CD14-positive monocyte (primary cell): ENCODE measurements at regions not wholly inside any gene's neighbourhood (a gene's known extent, or its start where the extent isn't known, plus 50 kb on each side); places are given as distances from the start of the nearest gene placed in this dataset.

Experiments
- DNase-seq, 3 donors: peaks; one replicate each; pipeline ENCODE4 v3.0.0-alpha.2; 2011 to 2022
- H2AFZ ChIP-seq: 2 replicates; pipeline ENCODE4 v1.6.0; 2012; ENCODE audit warnings: mild to moderate bottlenecking, low read depth, low read length, inconsistent platforms; ENCODE audit not compliant: insufficient read depth, poor library complexity, severe bottlenecking
- H3K27ac ChIP-seq, 2 donors: 1 replicate in 1 of 2; 2 replicates in 1 of 2; pipeline ENCODE4 v1.5.1; 2012 to 2013; ENCODE audit warnings: low read length in 2 of 2, control low read depth in 1 of 2, inconsistent platforms in 1 of 2, low read depth in 1 of 2, mild to moderate bottlenecking in 1 of 2
- H3K27me3 ChIP-seq, 2 donors: one replicate each; pipeline versions ENCODE4 v1.6.0 to v1.6.1; 2011 to 2013; ENCODE audit warnings: low read length in 2 of 2; ENCODE audit not compliant: control insufficient read depth in 2 of 2, insufficient read depth in 2 of 2
- H3K36me3 ChIP-seq, 2 donors: replicated peaks in 1 of 2; 1 replicate in 1 of 2; 2 replicates in 1 of 2; pipeline versions ENCODE4 v1.5.1 to v1.6.1; 2012 to 2013; ENCODE audit warnings: low read length in 2 of 2, control low read depth in 1 of 2, inconsistent platforms in 1 of 2, mild to moderate bottlenecking in 1 of 2; ENCODE audit not compliant: insufficient read depth in 2 of 2, control insufficient read depth in 1 of 2
- H3K4me1 ChIP-seq, 2 donors: 1 replicate in 1 of 2; 2 replicates in 1 of 2; pipeline versions ENCODE4 v1.5.1 to v1.6.1; 2012 to 2013; ENCODE audit warnings: low read length in 2 of 2, control low read depth in 1 of 2, inconsistent platforms in 1 of 2, mild to moderate bottlenecking in 1 of 2, moderate library complexity in 1 of 2; ENCODE audit not compliant: insufficient read depth in 2 of 2, control insufficient read depth in 1 of 2
- H3K4me2 ChIP-seq: replicated peaks from 2 replicates; pipeline ENCODE3; 2012; ENCODE audit warnings: low read length, moderate library complexity, mild to moderate bottlenecking; ENCODE audit not compliant: poor library complexity, severe bottlenecking; ENCODE audit errors: extremely low read depth
- H3K4me3 ChIP-seq, 3 experiments: fragments of 200-600 bp in 1 of 3; sonication (generic) in 1 of 3; replicated peaks in 1 of 3; 1 replicate in 2 of 3; 2 replicates in 1 of 3; pipeline ENCODE4 v1.5.1; 2011 to 2013; ENCODE audit warnings: low read length in 3 of 3, mild to moderate bottlenecking in 3 of 3, control low read depth in 2 of 3, low read depth in 2 of 3, inconsistent platforms in 1 of 3, moderate library complexity in 1 of 3
- H3K79me2 ChIP-seq: 2 replicates; pipeline ENCODE4 v1.6.0; 2012; ENCODE audit warnings: mild to moderate bottlenecking, control low read depth, inconsistent platforms, low read length, moderate library complexity; ENCODE audit not compliant: insufficient read depth
- H3K9ac ChIP-seq: 2 replicates; pipeline ENCODE4 v1.6.0; 2017; ENCODE audit warnings: low read length, mild to moderate bottlenecking; ENCODE audit not compliant: insufficient read depth, poor library complexity, severe bottlenecking
- H3K9me3 ChIP-seq, 2 donors: replicated peaks in 1 of 2; 1 replicate in 1 of 2; 2 replicates in 1 of 2; pipeline versions ENCODE4 v1.5.1 to v1.6.1; 2012 to 2013; ENCODE audit warnings: low read length in 2 of 2, control low read depth in 1 of 2; ENCODE audit not compliant: control insufficient read depth in 1 of 2, insufficient read depth in 1 of 2
- H4K20me1 ChIP-seq: 2 replicates; pipeline ENCODE4 v1.6.0; 2012; ENCODE audit warnings: mild to moderate bottlenecking, low read length, control low read depth, moderate library complexity; ENCODE audit not compliant: insufficient read depth
- H3K27ac Mint-ChIP-seq, 7 donors: one replicate each; pipeline ENCODE4 v1.8.0; 2020; ENCODE audit warnings: mild to moderate bottlenecking in 7 of 7, mixed read lengths in 7 of 7, moderate library complexity in 6 of 7, inconsistent platforms in 2 of 7
- H3K27me3 Mint-ChIP-seq, 3 donors: one replicate each; pipeline ENCODE4 v1.8.0; 2021 to 2022; ENCODE audit warnings: low read depth in 3 of 3, mild to moderate bottlenecking in 3 of 3, mixed read lengths in 3 of 3, moderate library complexity in 3 of 3, inconsistent platforms in 1 of 3
- H3K36me3 Mint-ChIP-seq, 2 donors: one replicate each; pipeline ENCODE4 v1.8.0; 2020; ENCODE audit warnings: mixed read lengths in 2 of 2, inconsistent platforms in 1 of 2, mild to moderate bottlenecking in 1 of 2
- H3K4me1 Mint-ChIP-seq: one replicate; pipeline ENCODE4 v1.8.0; 2020; ENCODE audit warnings: mild to moderate bottlenecking, mixed read lengths
- H3K4me3 Mint-ChIP-seq, 2 donors: one replicate each; pipeline ENCODE4 v1.8.0; 2020; ENCODE audit warnings: mild to moderate bottlenecking in 2 of 2, mixed read lengths in 2 of 2, moderate library complexity in 1 of 2
- H3K9me3 Mint-ChIP-seq, 7 donors: one replicate each; pipeline ENCODE4 v1.8.0; 2020 to 2022; ENCODE audit warnings: mixed read lengths in 7 of 7, mild to moderate bottlenecking in 6 of 7, moderate library complexity in 6 of 7, inconsistent platforms in 2 of 7
- CTCF ChIP-seq: fragments of 200-600 bp; IDR thresholded peaks from one replicate; pipeline ENCODE4 v1.8.0; 2022; ENCODE audit warnings: antibody characterized with exemption, mild to moderate bottlenecking
- WGBS: methylation state at CpG from one replicate; pipeline ENCODE4 v1.1.5; 2013; ENCODE audit warnings: missing lambda C conversion rate; ENCODE audit not compliant: insufficient coverage; 5-methylcytosine and 5-hydroxymethylcytosine counted together
- intact Hi-C, 2 donors: fragments of 100-400 bp; cut with micrococcal nuclease; formaldehyde crosslinking; loops; one replicate each; pipeline versions ENCODE4 v1.15.0 to v1.15.1; 2023

GRCh38 chr4:58477513-58477912, 1367.3 kb upstream of the IGFBP7 start:
- no peak overlapping the region for H3K27ac Mint-ChIP-seq
- Histone ChIP-seq H3K27ac (no peak overlapping the region), H3K4me1 (no peaks in the 10 kb centered on the region), H3K4me3 (no peak overlapping the region), H3K4me2 (no peak overlapping the region), H3K27me3 (no peaks in the 10 kb centered on the region), H3K9me3 (no peaks in the 10 kb centered on the region), H3K79me2 (no peaks in the 10 kb centered on the region), H4K20me1 (no peaks in the 10 kb centered on the region), H3K9ac (no peak overlapping the region), H3K36me3 (no peaks in the 10 kb centered on the region), H2AFZ (no peak overlapping the region)
- H3K4me3 Mint-ChIP-seq: no peak overlapping the region
- peaks cover 0 to 2% (median 0%) of the 10 kb centered on the region in 7 donors for H3K9me3 Mint-ChIP-seq
- WGBS: no CpG with 5 or more reads among the region's 3 CpGs
- no peak for TF ChIP-seq CTCF
- intact Hi-C loops: no loop called here
- H3K36me3 Mint-ChIP-seq: no peaks in the 10 kb centered on the region
- DNase-seq: no peak
- no peaks in the 10 kb centered on the region for H3K27me3 Mint-ChIP-seq
- H3K4me1 Mint-ChIP-seq: no peaks in the 10 kb centered on the region

GRCh38 chr4:58475097-58475496, 1364.9 kb upstream of the IGFBP7 start:
- Histone ChIP-seq H3K4me2 (no peak overlapping the region), H3K4me1 (no peaks in the 10 kb centered on the region), H3K9ac (no peak overlapping the region), H3K27ac (no peak overlapping the region), H2AFZ (no peak overlapping the region), H3K36me3 (no peaks in the 10 kb centered on the region), H3K27me3 (no peaks in the 10 kb centered on the region), H4K20me1 (no peaks in the 10 kb centered on the region), H3K9me3 (no peaks in the 10 kb centered on the region), H3K4me3 (no peak overlapping the region), H3K79me2 (no peaks in the 10 kb centered on the region)
- no peaks in the 10 kb centered on the region for H3K27me3 Mint-ChIP-seq
- TF ChIP-seq CTCF: no peak
- intact Hi-C loops: no loop called here
- no peaks in the 10 kb centered on the region for H3K36me3 Mint-ChIP-seq
- no peak overlapping the region for H3K4me3 Mint-ChIP-seq
- peaks cover 0 to 2% (median 0%) of the 10 kb centered on the region in 7 donors for H3K9me3 Mint-ChIP-seq
- no peak overlapping the region for H3K27ac Mint-ChIP-seq
- no peak for DNase-seq
- H3K4me1 Mint-ChIP-seq: no peaks in the 10 kb centered on the region
- no CpG with 5 or more reads among the region's 2 CpGs for WGBS
